Ishikawa (cell line): ENCODE measurements at regions not wholly inside any gene's neighbourhood (a gene's known extent, or its start where the extent isn't known, plus 50 kb on each side); places are given as distances from the start of the nearest gene placed in this dataset.

Source experiments
- CEBPB ChIP-seq: IDR thresholded peaks from 2 replicates; pipeline ENCODE4 v1.6.1; 2012
- CREB1 ChIP-seq: IDR thresholded peaks from 2 replicates; pipeline ENCODE4 v1.6.1; 2012; ENCODE audit warnings: low read depth
- EGR1 ChIP-seq: IDR thresholded peaks from 2 replicates; pipeline ENCODE4 v1.6.1; 2012
- EP300 ChIP-seq: IDR thresholded peaks from 2 replicates; pipeline ENCODE4 v1.6.1; 2012; ENCODE audit warnings: borderline replicate concordance
- FOXM1 ChIP-seq: IDR thresholded peaks from 2 replicates; pipeline ENCODE4 v1.6.1; 2012; ENCODE audit warnings: low read depth, borderline replicate concordance
- MAX ChIP-seq: IDR thresholded peaks from 2 replicates; pipeline ENCODE4 v1.6.1; 2012
- NFIC ChIP-seq: IDR thresholded peaks from 2 replicates; pipeline ENCODE4 v1.6.1; 2012
- RAD21 ChIP-seq: IDR thresholded peaks from 2 replicates; pipeline ENCODE4 v1.6.1; 2012; ENCODE audit warnings: low read depth
- REST ChIP-seq: IDR thresholded peaks from 2 replicates; pipeline ENCODE4 v1.6.1; 2012; ENCODE audit warnings: low read depth, mild to moderate bottlenecking
- TAF1 ChIP-seq: IDR thresholded peaks from 2 replicates; pipeline ENCODE4 v1.6.1; 2012; ENCODE audit warnings: low read depth, mild to moderate bottlenecking
- TCF12 ChIP-seq: IDR thresholded peaks from 2 replicates; pipeline ENCODE4 v1.6.1; 2012; ENCODE audit warnings: low read depth
- TEAD4 ChIP-seq: IDR thresholded peaks from 2 replicates; pipeline ENCODE4 v1.6.1; 2012
- USF1 ChIP-seq: IDR thresholded peaks from 2 replicates; pipeline ENCODE4 v1.6.1; 2012
- YY1 ChIP-seq: IDR thresholded peaks from 2 replicates; pipeline ENCODE4 v1.6.1; 2012; ENCODE audit warnings: low read depth
- ZBTB7A ChIP-seq: IDR thresholded peaks from 2 replicates; pipeline ENCODE4 v1.6.1; 2012; ENCODE audit warnings: low read depth

- no peak for TF ChIP-seq USF1
- no peak for TF ChIP-seq TEAD4
- no peak for TF ChIP-seq TCF12
- TF ChIP-seq RAD21, result no peak
- no peak for TF ChIP-seq REST
- no peak for TF ChIP-seq NFIC
- no peak for TF ChIP-seq TAF1
- no peak for TF ChIP-seq ZBTB7A
- TF ChIP-seq CREB1, result no peak
- no peak for TF ChIP-seq EGR1
- no peak for TF ChIP-seq FOXM1
- no peak for TF ChIP-seq YY1
- no peak for TF ChIP-seq MAX
- TF ChIP-seq CEBPB, result no peak
- TF ChIP-seq EP300, result no peak
Measured at GRCh38 chr13:50286324-50286723, 271.1 kb downstream of the KCNRG start.

- TF ChIP-seq NFIC (no peak), ZBTB7A (no peak), TCF12 (no peak), MAX (no peak), CEBPB (no peak), RAD21 (no peak), USF1 (no peak), EP300 (no peak), CREB1 (no peak), TAF1 (no peak), REST (no peak), FOXM1 (no peak), YY1 (no peak), TEAD4 (no peak), EGR1 (no peak)
Measured at GRCh38 chr13:50290186-50290585, 274.9 kb downstream of the KCNRG start.

- TF ChIP-seq TAF1 (no peak), EGR1 (no peak), USF1 (no peak), EP300 (no peak), NFIC (no peak), TCF12 (no peak), YY1 (no peak), MAX (no peak)
Measured at GRCh38 chr13:50291611-50292010, 276.4 kb downstream of the KCNRG start.

GRCh38 chr13:50292081-50292480, 276.8 kb downstream of the KCNRG start:
- TF ChIP-seq FOXM1 (no peak), REST (no peak), YY1 (no peak), EGR1 (no peak)
